Mesenchymal stem cell (in vitro differentiated cells and primary cell): ENCODE measurements at regions not wholly inside any gene's neighbourhood (a gene's known extent, or its start where the extent isn't known, plus 50 kb on each side); places are given as distances from the start of the nearest gene placed in this dataset.
"Not testable (repeated sequence)": the region's sequence is repeated elsewhere in the genome, so short reads cannot be mapped to it uniquely, and the experiment has no call there.

ENCODE experiments used
- DNase-seq: peaks from one replicate; pipeline ENCODE4 v3.0.0-alpha.2; 2013
- H2AFZ ChIP-seq: one replicate; pipeline ENCODE4 v1.6.1; 2013; ENCODE audit warnings: low read depth, mild to moderate bottlenecking, control low read depth, inconsistent platforms, low read length, moderate library complexity
- H2AK5ac ChIP-seq: 2 replicates; pipeline ENCODE4 v1.6.1; 2013; ENCODE audit warnings: low read length, moderate library complexity, mild to moderate bottlenecking, inconsistent platforms; ENCODE audit not compliant: severe bottlenecking
- H2BK120ac ChIP-seq: one replicate; pipeline ENCODE4 v1.6.1; 2013; ENCODE audit warnings: low read depth, mild to moderate bottlenecking, inconsistent platforms, low read length, moderate library complexity
- H2BK12ac ChIP-seq, 2 experiments: one replicate each; pipeline ENCODE4 v1.6.1; 2013; ENCODE audit warnings: inconsistent platforms in 2 of 2, low read length in 2 of 2, mild to moderate bottlenecking in 2 of 2, moderate library complexity in 2 of 2, control low read depth in 1 of 2
- H2BK15ac ChIP-seq: one replicate; pipeline ENCODE4 v1.6.1; 2013; ENCODE audit warnings: mild to moderate bottlenecking, low read depth, inconsistent platforms; ENCODE audit not compliant: poor library complexity, severe bottlenecking
- H2BK5ac ChIP-seq: 2 replicates; pipeline ENCODE4 v1.6.1; 2013; ENCODE audit warnings: low read depth, mild to moderate bottlenecking, low read length, control low read depth, inconsistent platforms; ENCODE audit not compliant: poor library complexity, severe bottlenecking
- H3K14ac ChIP-seq, 2 experiments: one replicate each; pipeline ENCODE4 v1.6.1; 2013; ENCODE audit warnings: inconsistent platforms in 2 of 2, low read length in 2 of 2, control low read depth in 1 of 2, mild to moderate bottlenecking in 1 of 2, moderate library complexity in 1 of 2
- H3K18ac ChIP-seq, 2 experiments: one replicate each; pipeline ENCODE4 v1.6.1; 2013; ENCODE audit warnings: inconsistent platforms in 2 of 2, low read length in 2 of 2, control low read depth in 1 of 2, low read depth in 1 of 2, mild to moderate bottlenecking in 1 of 2
- H3K23ac ChIP-seq, 2 experiments: one replicate each; pipeline ENCODE4 v1.6.1; 2013; ENCODE audit warnings: inconsistent platforms in 2 of 2, low read length in 2 of 2, mild to moderate bottlenecking in 2 of 2, moderate library complexity in 2 of 2, control low read depth in 1 of 2
- H3K27ac ChIP-seq: 2 replicates; pipeline ENCODE4 v1.5.1; 2013; ENCODE audit warnings: mild to moderate bottlenecking, moderate library complexity, low read length, control low read depth, inconsistent platforms; ENCODE audit not compliant: poor library complexity, severe bottlenecking
- H3K27me3 ChIP-seq, 2 experiments: 2 replicates each; pipeline versions ENCODE4 v1.6.1 to v1.7.0; 2013; ENCODE audit warnings: low read length in 2 of 2, mild to moderate bottlenecking in 2 of 2, moderate library complexity in 2 of 2, control low read depth in 1 of 2, inconsistent platforms in 1 of 2; ENCODE audit not compliant: control insufficient read depth in 1 of 2, insufficient read depth in 1 of 2
- H3K36me3 ChIP-seq, 2 experiments: 2 replicates each; pipeline versions ENCODE4 v1.6.1 to v1.7.0; 2013; ENCODE audit warnings: low read length in 2 of 2, control low read depth in 1 of 2, inconsistent platforms in 1 of 2, low read depth in 1 of 2, mild to moderate bottlenecking in 1 of 2; ENCODE audit not compliant: insufficient read depth in 2 of 2, control insufficient read depth in 1 of 2
- H3K4ac ChIP-seq, 2 experiments: one replicate each; pipeline ENCODE4 v1.6.1; 2013; ENCODE audit warnings: inconsistent platforms in 2 of 2, low read length in 2 of 2, mild to moderate bottlenecking in 2 of 2, moderate library complexity in 2 of 2, control low read depth in 1 of 2, low read depth in 1 of 2
- H3K4me1 ChIP-seq: 2 replicates; pipeline ENCODE4 v1.6.1; 2013; ENCODE audit warnings: low read depth, low read length, control low read depth; ENCODE audit not compliant: control insufficient read depth, insufficient read depth
- H3K4me2 ChIP-seq: 2 replicates; pipeline ENCODE4 v1.6.1; 2013; ENCODE audit warnings: low read length, mild to moderate bottlenecking, inconsistent platforms; ENCODE audit not compliant: poor library complexity, severe bottlenecking
- H3K4me3 ChIP-seq, 2 experiments: 2 replicates each; pipeline versions ENCODE4 v1.5.1 to v1.7.0; 2013; ENCODE audit warnings: low read length in 2 of 2, mild to moderate bottlenecking in 2 of 2, control low read depth in 1 of 2, low read depth in 1 of 2; ENCODE audit not compliant: insufficient read depth in 1 of 2
- H3K79me1 ChIP-seq: replicated peaks from 2 replicates; pipeline ENCODE4 v1.6.1; 2013; ENCODE audit warnings: mild to moderate bottlenecking, control low read depth, low read length, inconsistent platforms; ENCODE audit not compliant: poor library complexity, severe bottlenecking
- H3K9ac ChIP-seq: 2 replicates; pipeline ENCODE4 v1.7.0; 2013; ENCODE audit warnings: mild to moderate bottlenecking, low read length, moderate library complexity
- H3K9me3 ChIP-seq: 2 replicates; pipeline ENCODE4 v1.7.0; 2013; ENCODE audit warnings: mild to moderate bottlenecking, low read length; ENCODE audit not compliant: control insufficient read depth
- H4K8ac ChIP-seq: one replicate; pipeline ENCODE4 v1.6.1; 2013; ENCODE audit warnings: inconsistent platforms, mild to moderate bottlenecking, low read length, moderate library complexity
- H4K91ac ChIP-seq: one replicate; pipeline ENCODE4 v1.6.1; 2013; ENCODE audit warnings: mild to moderate bottlenecking, low read length, inconsistent platforms
- WGBS: methylation state at CpG from one replicate; pipeline ENCODE4 v1.1.7; 2013; ENCODE audit warnings: mixed read lengths; 5-methylcytosine and 5-hydroxymethylcytosine counted together

DNA sequence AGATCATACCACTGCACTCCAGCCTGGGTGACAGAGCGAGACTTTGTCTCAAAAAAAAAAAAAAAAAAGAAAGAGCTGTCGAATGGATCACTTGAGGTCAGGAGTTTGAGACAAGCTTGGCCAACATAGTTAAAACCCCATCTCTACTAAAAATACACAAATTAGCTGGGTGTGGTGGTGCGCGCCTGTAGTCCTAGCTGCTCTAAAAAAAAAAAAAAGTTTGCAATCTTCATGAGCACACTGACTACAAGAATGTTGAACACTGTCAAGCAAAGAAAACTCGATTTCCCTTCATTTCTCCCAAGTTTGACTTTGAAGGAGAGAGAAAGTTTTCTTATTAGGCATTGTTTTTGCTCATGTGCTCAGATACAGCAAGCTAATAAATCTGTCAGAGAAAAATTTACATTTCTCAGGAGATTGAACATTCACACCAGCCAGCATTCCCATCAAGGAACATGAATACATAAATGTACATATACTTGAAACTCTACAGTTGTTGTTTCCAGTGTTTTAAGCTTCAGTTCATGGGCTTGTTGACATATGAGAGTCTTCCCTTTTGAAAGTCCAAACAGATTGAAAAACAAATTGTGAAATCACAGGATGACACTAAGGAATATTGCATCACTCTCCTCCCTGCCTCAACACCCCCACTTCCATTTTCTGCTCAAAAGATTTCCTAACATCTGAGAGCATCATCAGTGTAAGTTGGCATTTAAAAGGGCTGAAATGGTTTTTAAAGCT is 81.8 kb downstream of the ARRDC3 start:
- Histone ChIP-seq H3K36me3 (no peaks in the 10 kb centered on the region), H3K18ac (no peak overlapping the region), H2AFZ (no peak overlapping the region), H3K27ac (no peak overlapping the region), H3K9ac (peak overlapping the region; percentile 71), H3K79me1 (no peaks in the 10 kb centered on the region), H2BK12ac (no peak overlapping the region), H2BK120ac (no peak overlapping the region), H3K4ac (no peak overlapping the region), H3K14ac (no peak overlapping the region), H2AK5ac (no peak overlapping the region), H3K4me2 (no peak overlapping the region), H3K23ac (no peak overlapping the region), H2BK5ac (no peak overlapping the region), H3K4me1 (peaks cover 4% of the 10 kb centered on the region), H3K4me3 (no peak overlapping the region), H3K9me3 (no peaks in the 10 kb centered on the region), H3K27me3 (no peaks in the 10 kb centered on the region), H2BK15ac (no peak overlapping the region), H4K8ac (no peak overlapping the region), H4K91ac (no peak overlapping the region)
- DNase-seq, result peak; percentile 84
- 100% methylated on average over 1 of the region's 5 CpGs for WGBS

DNA sequence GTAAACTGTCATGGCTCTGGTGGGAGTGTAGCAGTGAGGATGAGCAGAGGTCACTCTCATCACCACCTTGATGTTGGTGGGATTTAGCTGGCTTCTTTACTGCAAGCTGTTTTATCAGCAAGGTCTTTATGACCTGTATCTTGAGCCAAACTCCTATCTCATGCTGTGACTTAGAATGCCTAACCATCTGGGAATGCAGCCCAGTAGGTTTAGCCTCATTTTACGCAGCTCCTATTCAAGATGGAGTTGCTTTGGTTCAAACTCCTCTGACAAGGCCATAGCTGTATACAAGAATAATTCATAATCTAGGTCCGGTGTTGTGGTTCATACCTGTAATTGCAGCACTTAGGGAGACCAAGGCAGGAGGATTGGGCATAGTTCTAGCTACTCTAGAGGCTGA is 85.1 kb downstream of the ARRDC3 start:
- Histone ChIP-seq H2AFZ (no peak overlapping the region), H3K4me2 (no peak overlapping the region), H3K9ac (peak overlapping the region; percentile 74), H3K18ac (no peak overlapping the region), H3K27ac (no peak overlapping the region), H3K27me3 (no peaks in the 10 kb centered on the region), H3K79me1 (no peaks in the 10 kb centered on the region), H2BK15ac (no peak overlapping the region), H4K8ac (no peak overlapping the region), H3K9me3 (no peaks in the 10 kb centered on the region), H3K4me3 (no peak overlapping the region), H3K14ac (no peak overlapping the region), H2BK12ac (peak overlapping the region in 1 of 2 experiments; percentile 39), H3K4me1 (peaks cover 7% of the 10 kb centered on the region), H3K36me3 (no peaks in the 10 kb centered on the region), H3K23ac (no peak overlapping the region), H3K4ac (peak overlapping the region in 1 of 2 experiments; percentile 33), H2AK5ac (no peak overlapping the region), H2BK5ac (no peak overlapping the region), H4K91ac (no peak overlapping the region), H2BK120ac (no peak overlapping the region)
- WGBS, result 98% methylated on average over 2 of the region's 2 CpGs
- DNase-seq, result no peak

DNA sequence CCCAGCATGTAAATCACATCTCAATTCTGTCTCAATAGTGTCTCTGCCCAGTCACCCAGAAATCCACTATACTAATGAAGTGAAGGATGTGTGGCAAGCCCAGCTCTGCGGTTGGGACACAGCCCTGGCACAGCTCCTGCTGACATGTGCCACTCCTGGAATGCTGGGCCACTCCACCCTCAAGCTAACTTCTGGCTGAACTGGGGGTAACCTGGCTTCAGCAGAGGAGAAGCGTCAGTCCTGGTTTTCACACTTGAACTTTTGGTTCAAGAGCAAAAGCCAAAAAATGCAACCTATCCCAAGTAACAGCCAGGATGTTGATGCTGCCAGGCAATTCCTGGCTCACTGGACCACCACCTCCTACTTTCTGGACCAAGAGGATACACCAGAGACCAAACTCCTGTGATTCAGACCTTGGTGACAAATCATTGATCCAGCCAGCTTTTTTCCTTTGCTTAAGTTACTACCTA is 86.4 kb downstream of the ARRDC3 start:
- Histone ChIP-seq H2AK5ac (peak overlapping the region; percentile 0), H2BK15ac (no peak overlapping the region), H2BK12ac (no peak overlapping the region), H3K9me3 (no peaks in the 10 kb centered on the region), H3K23ac (no peak overlapping the region), H3K18ac (no peak overlapping the region), H3K27ac (peak overlapping the region; percentile 28), H3K9ac (peak overlapping the region; percentile 74), H4K91ac (peak overlapping the region; percentile 68), H3K4me2 (no peak overlapping the region), H3K4me3 (no peak overlapping the region), H2BK120ac (no peak overlapping the region), H3K36me3 (no peaks in the 10 kb centered on the region), H4K8ac (peak overlapping the region; percentile 12), H3K4ac (no peak overlapping the region), H2BK5ac (no peak overlapping the region), H3K27me3 (no peaks in the 10 kb centered on the region), H3K4me1 (peaks cover 7% of the 10 kb centered on the region), H3K14ac (no peak overlapping the region), H3K79me1 (no peaks in the 10 kb centered on the region), H2AFZ (no peak overlapping the region)
- DNase-seq, result no peak
- WGBS, result 91% methylated on average over 2 of the region's 2 CpGs

DNA sequence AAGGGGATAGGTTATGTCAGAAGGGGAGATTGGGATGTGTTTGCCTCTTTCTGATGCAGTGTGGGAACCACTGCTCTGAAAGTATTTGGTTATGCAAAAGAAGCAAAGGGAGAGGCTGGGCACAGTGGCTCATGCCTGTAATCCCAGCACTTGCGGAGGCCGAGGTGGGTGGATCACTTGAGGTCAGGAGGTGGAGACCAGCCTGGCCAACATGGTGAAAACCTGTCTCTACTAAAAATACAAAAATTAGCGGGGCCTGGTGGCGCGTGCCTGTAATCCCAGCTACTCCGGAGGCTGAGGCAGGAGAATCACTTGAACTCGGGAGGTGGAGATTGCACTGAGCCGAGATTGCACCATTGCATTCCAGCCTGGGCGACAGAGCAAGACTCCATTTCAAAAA is 87.0 kb downstream of the ARRDC3 start:
- not testable (repeated sequence) for H4K91ac ChIP-seq, H2AFZ ChIP-seq, H3K9me3 ChIP-seq, H2BK5ac ChIP-seq, H3K4me3 ChIP-seq, H3K23ac ChIP-seq, H2AK5ac ChIP-seq, H3K18ac ChIP-seq, H3K4me1 ChIP-seq, H3K4me2 ChIP-seq, H4K8ac ChIP-seq, H3K27me3 ChIP-seq, H3K79me1 ChIP-seq, H2BK15ac ChIP-seq, H3K14ac ChIP-seq, H3K36me3 ChIP-seq, H3K4ac ChIP-seq, H2BK12ac ChIP-seq, H3K27ac ChIP-seq, DNase-seq, H2BK120ac ChIP-seq
- H3K9ac ChIP-seq, result peak overlapping the region; percentile 74
- WGBS, result 95% methylated on average over 8 of the region's 9 CpGs
